ENCODE measurements at regions not wholly inside any gene's neighbourhood (a gene's known extent, or its start where the extent isn't known, plus 50 kb on each side); places are given as distances from the start of the nearest gene placed in this dataset.

DNA sequence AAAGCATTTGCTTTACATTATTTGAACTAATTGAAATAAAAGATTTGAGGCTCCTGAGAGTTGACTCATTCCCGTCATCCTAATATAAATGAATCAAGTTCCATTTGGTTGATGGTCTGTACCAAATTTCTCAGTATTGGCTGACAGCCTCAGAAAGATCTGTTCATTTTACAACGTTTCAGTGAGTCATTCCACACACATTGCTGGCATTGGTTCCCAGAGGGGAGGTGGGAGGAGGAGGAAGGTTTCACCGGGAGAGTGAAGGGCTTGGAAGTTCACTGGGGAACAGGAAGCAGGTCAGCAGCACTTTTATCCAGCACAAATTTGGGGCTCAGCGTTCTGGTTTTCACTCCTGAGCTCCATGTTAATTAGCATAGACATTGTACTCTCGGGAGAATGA is 176.7 kb upstream of the CADPS start:
- H2AFZ ChIP-seq (ENCODE audit: low read depth, low read length): no peak overlapping the region
- H3K9me3 ChIP-seq (ENCODE audit: low read length): no peaks in the 10 kb centered on the region
- H3K4me2 ChIP-seq (ENCODE audit: low read length): no peak overlapping the region
- no peak overlapping the region for H3K27ac ChIP-seq (ENCODE audit: low read length)
- H3K9me2 ChIP-seq (ENCODE audit: insufficient read depth, low read length): no peaks in the 10 kb centered on the region
- no peak overlapping the region for H3K9ac ChIP-seq (ENCODE audit: low read length)
- no peaks in the 10 kb centered on the region for H3K36me3 ChIP-seq (ENCODE audit: insufficient read depth, low read length)
- H3K4me3 ChIP-seq (ENCODE audit: low read length): no peak overlapping the region
- H3F3A ChIP-seq (ENCODE audit: insufficient read depth, low read length, poor library complexity, severe bottlenecking): no peaks in the 10 kb centered on the region
- no peaks in the 10 kb centered on the region for H3K27me3 ChIP-seq (ENCODE audit: insufficient read depth, low read depth, low read length)
- TF ChIP-seq, protein P1, sequence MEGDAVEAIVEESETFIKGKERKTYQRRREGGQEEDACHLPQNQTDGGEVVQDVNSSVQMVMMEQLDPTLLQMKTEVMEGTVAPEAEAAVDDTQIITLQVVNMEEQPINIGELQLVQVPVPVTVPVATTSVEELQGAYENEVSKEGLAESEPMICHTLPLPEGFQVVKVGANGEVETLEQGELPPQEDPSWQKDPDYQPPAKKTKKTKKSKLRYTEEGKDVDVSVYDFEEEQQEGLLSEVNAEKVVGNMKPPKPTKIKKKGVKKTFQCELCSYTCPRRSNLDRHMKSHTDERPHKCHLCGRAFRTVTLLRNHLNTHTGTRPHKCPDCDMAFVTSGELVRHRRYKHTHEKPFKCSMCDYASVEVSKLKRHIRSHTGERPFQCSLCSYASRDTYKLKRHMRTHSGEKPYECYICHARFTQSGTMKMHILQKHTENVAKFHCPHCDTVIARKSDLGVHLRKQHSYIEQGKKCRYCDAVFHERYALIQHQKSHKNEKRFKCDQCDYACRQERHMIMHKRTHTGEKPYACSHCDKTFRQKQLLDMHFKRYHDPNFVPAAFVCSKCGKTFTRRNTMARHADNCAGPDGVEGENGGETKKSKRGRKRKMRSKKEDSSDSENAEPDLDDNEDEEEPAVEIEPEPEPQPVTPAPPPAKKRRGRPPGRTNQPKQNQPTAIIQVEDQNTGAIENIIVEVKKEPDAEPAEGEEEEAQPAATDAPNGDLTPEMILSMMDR (IDR thresholded peaks at IDR 0.05; ENCODE audit: poor library complexity, severe bottlenecking): no peak
- TF ChIP-seq EZH2 (IDR thresholded peaks at IDR 0.05; ENCODE audit: borderline replicate concordance, insufficient read depth, low read length, poor library complexity, severe bottlenecking): no peak
- TF ChIP-seq, protein P2, sequence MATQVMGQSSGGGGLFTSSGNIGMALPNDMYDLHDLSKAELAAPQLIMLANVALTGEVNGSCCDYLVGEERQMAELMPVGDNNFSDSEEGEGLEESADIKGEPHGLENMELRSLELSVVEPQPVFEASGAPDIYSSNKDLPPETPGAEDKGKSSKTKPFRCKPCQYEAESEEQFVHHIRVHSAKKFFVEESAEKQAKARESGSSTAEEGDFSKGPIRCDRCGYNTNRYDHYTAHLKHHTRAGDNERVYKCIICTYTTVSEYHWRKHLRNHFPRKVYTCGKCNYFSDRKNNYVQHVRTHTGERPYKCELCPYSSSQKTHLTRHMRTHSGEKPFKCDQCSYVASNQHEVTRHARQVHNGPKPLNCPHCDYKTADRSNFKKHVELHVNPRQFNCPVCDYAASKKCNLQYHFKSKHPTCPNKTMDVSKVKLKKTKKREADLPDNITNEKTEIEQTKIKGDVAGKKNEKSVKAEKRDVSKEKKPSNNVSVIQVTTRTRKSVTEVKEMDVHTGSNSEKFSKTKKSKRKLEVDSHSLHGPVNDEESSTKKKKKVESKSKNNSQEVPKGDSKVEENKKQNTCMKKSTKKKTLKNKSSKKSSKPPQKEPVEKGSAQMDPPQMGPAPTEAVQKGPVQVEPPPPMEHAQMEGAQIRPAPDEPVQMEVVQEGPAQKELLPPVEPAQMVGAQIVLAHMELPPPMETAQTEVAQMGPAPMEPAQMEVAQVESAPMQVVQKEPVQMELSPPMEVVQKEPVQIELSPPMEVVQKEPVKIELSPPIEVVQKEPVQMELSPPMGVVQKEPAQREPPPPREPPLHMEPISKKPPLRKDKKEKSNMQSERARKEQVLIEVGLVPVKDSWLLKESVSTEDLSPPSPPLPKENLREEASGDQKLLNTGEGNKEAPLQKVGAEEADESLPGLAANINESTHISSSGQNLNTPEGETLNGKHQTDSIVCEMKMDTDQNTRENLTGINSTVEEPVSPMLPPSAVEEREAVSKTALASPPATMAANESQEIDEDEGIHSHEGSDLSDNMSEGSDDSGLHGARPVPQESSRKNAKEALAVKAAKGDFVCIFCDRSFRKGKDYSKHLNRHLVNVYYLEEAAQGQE (IDR thresholded peaks at IDR 0.05; ENCODE audit: borderline replicate concordance): no peak
- TF ChIP-seq POLR2AphosphoS5 (IDR thresholded peaks at IDR 0.05): no peak
- no peak for TF ChIP-seq SMC3 (conservative IDR thresholded peaks at IDR 0.05; ENCODE audit: poor library complexity)
- TF ChIP-seq RAD21 (conservative IDR thresholded peaks at IDR 0.05): no peak
- no peak for TF ChIP-seq EP300 (conservative IDR thresholded peaks at IDR 0.05; ENCODE audit: poor library complexity, severe bottlenecking)
- TF ChIP-seq MXI1 (conservative IDR thresholded peaks at IDR 0.05; ENCODE audit: poor library complexity, severe bottlenecking): no peak
- no peak for TF ChIP-seq TAF1 (IDR thresholded peaks at IDR 0.05; ENCODE audit: low read depth)
- H4K20me1 ChIP-seq (ENCODE audit: insufficient read depth): no peaks in the 10 kb centered on the region
- H3K79me2 ChIP-seq (replicated peaks; ENCODE audit: insufficient read depth, low read length): no peaks in the 10 kb centered on the region

DNA sequence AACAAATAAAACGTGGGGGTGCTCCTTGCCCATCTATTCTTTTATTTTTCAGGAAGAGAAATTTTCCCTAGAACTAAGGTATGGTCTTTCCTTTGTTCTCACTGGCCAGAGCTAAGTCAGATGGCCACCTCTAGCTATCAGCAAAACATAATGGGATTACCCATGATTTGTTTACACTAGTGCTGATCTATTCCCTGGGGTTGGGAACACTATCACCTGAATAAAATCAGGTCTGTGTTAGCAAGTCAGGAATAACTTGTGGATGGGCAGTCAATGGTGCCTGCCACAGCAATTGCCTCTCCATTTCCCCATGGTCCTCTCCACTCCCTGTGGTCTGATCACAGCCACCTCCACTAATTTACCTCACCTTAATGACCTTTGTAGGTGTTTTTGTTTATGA is 181.7 kb upstream of the CADPS start:
- TF ChIP-seq EZH2 (IDR thresholded peaks at IDR 0.05; ENCODE audit: borderline replicate concordance, insufficient read depth, low read length, poor library complexity, severe bottlenecking) (no peak), TAF1 (IDR thresholded peaks at IDR 0.05; ENCODE audit: low read depth) (no peak), SMC3 (conservative IDR thresholded peaks at IDR 0.05; ENCODE audit: poor library complexity) (no peak)
- Histone ChIP-seq H3K27me3 (ENCODE audit: insufficient read depth, low read depth, low read length) (no peaks in the 10 kb centered on the region), H3K4me3 (ENCODE audit: low read length) (no peak overlapping the region), H3K79me2 (replicated peaks; ENCODE audit: insufficient read depth, low read length) (no peaks in the 10 kb centered on the region), H3F3A (ENCODE audit: insufficient read depth, low read length, poor library complexity, severe bottlenecking) (no peaks in the 10 kb centered on the region), H3K9me2 (ENCODE audit: insufficient read depth, low read length) (no peaks in the 10 kb centered on the region), H3K36me3 (ENCODE audit: insufficient read depth, low read length) (no peaks in the 10 kb centered on the region), H3K9ac (ENCODE audit: low read length) (no peak overlapping the region), H2AFZ (ENCODE audit: low read depth, low read length) (no peak overlapping the region), H3K9me3 (ENCODE audit: low read length) (no peaks in the 10 kb centered on the region), H3K27ac (ENCODE audit: low read length) (no peak overlapping the region), H4K20me1 (ENCODE audit: insufficient read depth) (no peaks in the 10 kb centered on the region), H3K4me2 (ENCODE audit: low read length) (no peak overlapping the region)

DNA sequence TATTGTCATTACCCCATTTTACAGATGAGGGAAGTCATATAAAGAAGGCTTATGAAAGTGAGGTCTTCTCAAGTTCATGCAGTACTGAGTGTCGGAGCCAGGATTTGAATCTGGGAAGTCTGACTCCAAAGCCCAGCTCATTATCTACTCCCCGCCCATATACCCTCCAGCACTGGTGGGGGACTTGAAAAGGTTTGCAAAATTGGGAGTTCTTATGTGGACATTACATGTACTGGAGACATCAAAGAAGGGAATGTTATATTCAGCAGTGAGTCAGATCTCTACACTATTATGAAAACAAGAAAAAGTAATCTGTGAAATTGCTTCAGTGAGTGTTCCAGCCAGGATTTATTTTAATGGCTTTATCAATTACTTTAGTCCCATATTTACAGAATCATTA is 185.2 kb upstream of the CADPS start:
- Histone ChIP-seq H3K9ac (ENCODE audit: low read length) (no peak overlapping the region), H3K27me3 (ENCODE audit: insufficient read depth, low read depth, low read length) (no peaks in the 10 kb centered on the region), H3K27ac (ENCODE audit: low read length) (no peak overlapping the region), H3K9me3 (ENCODE audit: low read length) (no peaks in the 10 kb centered on the region), H3K4me3 (ENCODE audit: low read length) (no peak overlapping the region), H3K4me2 (ENCODE audit: low read length) (no peak overlapping the region), H3K9me2 (ENCODE audit: insufficient read depth, low read length) (no peaks in the 10 kb centered on the region), H3F3A (ENCODE audit: insufficient read depth, low read length, poor library complexity, severe bottlenecking) (no peaks in the 10 kb centered on the region), H4K20me1 (ENCODE audit: insufficient read depth) (no peaks in the 10 kb centered on the region), H3K79me2 (replicated peaks; ENCODE audit: insufficient read depth, low read length) (no peaks in the 10 kb centered on the region), H2AFZ (ENCODE audit: low read depth, low read length) (no peak overlapping the region), H3K36me3 (ENCODE audit: insufficient read depth, low read length) (no peaks in the 10 kb centered on the region)
- TF ChIP-seq POLR2AphosphoS5 (IDR thresholded peaks at IDR 0.05): no peak
- no peak for TF ChIP-seq MXI1 (conservative IDR thresholded peaks at IDR 0.05; ENCODE audit: poor library complexity, severe bottlenecking)
- no peak for TF ChIP-seq EP300 (conservative IDR thresholded peaks at IDR 0.05; ENCODE audit: poor library complexity, severe bottlenecking)
- TF ChIP-seq, protein P2 (IDR thresholded peaks at IDR 0.05; ENCODE audit: borderline replicate concordance): no peak
- no peak for TF ChIP-seq TAF1 (IDR thresholded peaks at IDR 0.05; ENCODE audit: low read depth)
- no peak for TF ChIP-seq EZH2 (IDR thresholded peaks at IDR 0.05; ENCODE audit: borderline replicate concordance, insufficient read depth, low read length, poor library complexity, severe bottlenecking)
- TF ChIP-seq, protein P1 (IDR thresholded peaks at IDR 0.05; ENCODE audit: poor library complexity, severe bottlenecking): no peak
- TF ChIP-seq SMC3 (conservative IDR thresholded peaks at IDR 0.05; ENCODE audit: poor library complexity): no peak
- no peak for TF ChIP-seq RAD21 (conservative IDR thresholded peaks at IDR 0.05)

Measured in neural cell (in vitro differentiated cells).